Nephron progenitor cell (in vitro differentiated cells): ENCODE measurements at regions not wholly inside any gene's neighbourhood (a gene's known extent, or its start where the extent isn't known, plus 50 kb on each side); places are given as distances from the start of the nearest gene placed in this dataset.

Experiments
- DNase-seq: peaks from one replicate; pipeline ENCODE4 v3.0.0; 2021
- H3K27ac Mint-ChIP-seq: 2 replicates; pipeline ENCODE4 v1.8.0; 2021; ENCODE audit warnings: mild to moderate bottlenecking, moderate library complexity, mixed read lengths
- H3K27me3 Mint-ChIP-seq: 2 replicates; pipeline ENCODE4 v1.8.0; 2021; ENCODE audit warnings: mild to moderate bottlenecking, low read depth, mixed read lengths; ENCODE audit not compliant: poor library complexity
- H3K36me3 Mint-ChIP-seq: 2 replicates; pipeline ENCODE4 v1.8.0; 2021; ENCODE audit warnings: low read depth, mixed read lengths
- H3K4me1 Mint-ChIP-seq: 2 replicates; pipeline ENCODE4 v1.8.0; 2021; ENCODE audit warnings: mixed read lengths
- H3K4me3 Mint-ChIP-seq: 2 replicates; pipeline ENCODE4 v1.8.0; 2021; ENCODE audit warnings: mild to moderate bottlenecking, moderate library complexity, mixed read lengths
- H3K9me3 Mint-ChIP-seq: 2 replicates; pipeline ENCODE4 v1.8.0; 2021; ENCODE audit warnings: mild to moderate bottlenecking, moderate library complexity, mixed read lengths
- TF ChIP-seq, protein P1 (sequence below): fragments of 200-600 bp; sonication (generic); IDR thresholded peaks from 2 replicates; pipeline ENCODE4 v1.5.0; 2021; ENCODE audit warnings: antibody characterized with exemption

DNA sequence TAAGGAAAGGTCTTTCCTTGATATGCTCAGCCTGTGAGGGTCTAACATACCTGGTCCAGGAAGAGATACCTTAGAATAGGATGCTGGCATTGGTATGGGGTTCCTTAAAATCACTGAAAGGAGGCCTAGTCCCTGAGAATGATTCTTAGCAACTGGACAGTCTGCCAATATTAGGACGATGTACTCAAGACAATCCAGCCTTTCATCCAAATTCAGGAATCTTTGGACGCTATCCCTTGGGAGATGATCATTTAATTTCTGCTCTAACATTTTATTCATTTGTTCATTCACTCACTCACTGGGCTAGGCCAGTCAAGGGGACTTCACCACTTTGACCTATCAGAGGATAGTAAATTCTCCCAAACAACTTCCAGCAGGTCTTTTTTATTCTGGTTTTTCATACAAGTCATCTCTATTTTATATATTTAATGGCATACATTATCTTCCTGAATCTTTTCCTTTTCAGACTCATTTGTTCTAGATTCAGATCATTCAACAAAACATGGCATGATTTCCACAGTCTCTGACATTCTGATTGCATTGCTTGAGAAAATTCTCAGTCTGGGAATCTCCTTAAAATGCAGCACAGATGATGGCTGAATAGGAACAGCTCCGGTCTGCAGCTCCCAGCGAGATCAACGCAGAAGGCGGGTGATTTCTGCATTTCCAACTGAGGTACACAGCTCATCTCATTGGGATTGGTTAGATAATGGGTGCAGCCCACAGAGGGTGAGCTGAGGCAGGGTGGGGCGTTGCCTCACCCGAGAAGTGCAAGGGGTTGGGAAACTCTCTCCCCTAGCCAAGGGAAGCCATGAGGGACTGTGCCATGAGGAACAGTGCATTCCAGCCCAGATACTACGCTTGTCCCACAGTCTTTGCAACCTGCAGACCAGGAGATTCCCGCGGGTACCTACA is 118.0 kb upstream of the PRICKLE1 start:
- Mint-ChIP-seq H3K27ac (no peak overlapping the region), H3K27me3 (peaks cover 3% of the 10 kb centered on the region), H3K4me1 (no peaks in the 10 kb centered on the region), H3K4me3 (no peak overlapping the region), H3K9me3 (peaks cover 35% of the 10 kb centered on the region), H3K36me3 (peaks cover 27% of the 10 kb centered on the region)
- DNase-seq: no peak
- TF ChIP-seq, protein P1, sequence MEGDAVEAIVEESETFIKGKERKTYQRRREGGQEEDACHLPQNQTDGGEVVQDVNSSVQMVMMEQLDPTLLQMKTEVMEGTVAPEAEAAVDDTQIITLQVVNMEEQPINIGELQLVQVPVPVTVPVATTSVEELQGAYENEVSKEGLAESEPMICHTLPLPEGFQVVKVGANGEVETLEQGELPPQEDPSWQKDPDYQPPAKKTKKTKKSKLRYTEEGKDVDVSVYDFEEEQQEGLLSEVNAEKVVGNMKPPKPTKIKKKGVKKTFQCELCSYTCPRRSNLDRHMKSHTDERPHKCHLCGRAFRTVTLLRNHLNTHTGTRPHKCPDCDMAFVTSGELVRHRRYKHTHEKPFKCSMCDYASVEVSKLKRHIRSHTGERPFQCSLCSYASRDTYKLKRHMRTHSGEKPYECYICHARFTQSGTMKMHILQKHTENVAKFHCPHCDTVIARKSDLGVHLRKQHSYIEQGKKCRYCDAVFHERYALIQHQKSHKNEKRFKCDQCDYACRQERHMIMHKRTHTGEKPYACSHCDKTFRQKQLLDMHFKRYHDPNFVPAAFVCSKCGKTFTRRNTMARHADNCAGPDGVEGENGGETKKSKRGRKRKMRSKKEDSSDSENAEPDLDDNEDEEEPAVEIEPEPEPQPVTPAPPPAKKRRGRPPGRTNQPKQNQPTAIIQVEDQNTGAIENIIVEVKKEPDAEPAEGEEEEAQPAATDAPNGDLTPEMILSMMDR: no peak

DNA sequence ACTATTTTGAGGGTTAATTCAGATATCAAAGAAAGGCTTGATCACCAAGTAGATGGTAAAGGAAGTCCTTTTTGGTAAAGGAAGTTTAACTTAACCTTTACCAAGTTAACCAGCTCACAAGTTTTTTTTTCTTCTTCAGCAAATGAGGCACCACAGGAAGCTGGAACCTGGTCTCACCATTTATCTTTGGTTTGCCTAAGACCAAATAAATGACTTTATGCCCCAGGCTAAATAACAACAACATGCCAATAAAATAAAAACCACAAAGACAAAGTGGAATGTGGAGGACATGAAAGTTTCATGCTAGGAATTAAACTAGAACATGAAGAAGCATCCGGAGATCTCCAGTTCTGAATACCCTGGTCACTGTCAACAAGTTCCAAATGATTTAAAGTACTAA is 116.8 kb upstream of the PRICKLE1 start:
- Mint-ChIP-seq H3K36me3 (peaks cover 18% of the 10 kb centered on the region), H3K4me1 (no peaks in the 10 kb centered on the region), H3K4me3 (no peak overlapping the region), H3K9me3 (peaks cover 23% of the 10 kb centered on the region), H3K27me3 (peaks cover 3% of the 10 kb centered on the region), H3K27ac (no peak overlapping the region)
- DNase-seq: no peak
- TF ChIP-seq, protein P1: no peak

DNA sequence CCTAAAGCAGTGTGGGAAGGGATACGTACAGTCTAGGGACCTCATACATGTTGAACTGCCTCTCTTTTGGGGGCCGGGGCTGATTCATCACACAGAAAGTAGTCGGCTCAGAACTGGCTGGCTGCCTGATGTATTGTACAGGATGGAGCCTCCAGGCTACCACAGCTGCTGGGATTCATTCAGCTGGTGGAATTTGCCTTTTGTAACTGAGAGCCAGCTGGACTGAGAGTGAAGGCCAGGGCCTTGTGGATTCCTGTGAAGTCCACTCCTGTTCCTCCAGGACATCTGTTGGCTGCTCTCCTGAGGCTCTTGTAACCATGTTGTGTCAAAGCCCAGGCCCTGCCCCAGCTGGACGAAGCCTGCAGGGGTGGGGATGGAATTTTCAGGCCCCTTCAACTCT is 116.3 kb upstream of the PRICKLE1 start:
- DNase-seq: no peak
- peaks cover 14% of the 10 kb centered on the region for H3K36me3 Mint-ChIP-seq
- peaks cover 2% of the 10 kb centered on the region for H3K27me3 Mint-ChIP-seq
- H3K27ac Mint-ChIP-seq: no peak overlapping the region
- H3K9me3 Mint-ChIP-seq: peaks cover 18% of the 10 kb centered on the region
- TF ChIP-seq, protein P1: no peak
- no peaks in the 10 kb centered on the region for H3K4me1 Mint-ChIP-seq
- H3K4me3 Mint-ChIP-seq: no peak overlapping the region

DNA sequence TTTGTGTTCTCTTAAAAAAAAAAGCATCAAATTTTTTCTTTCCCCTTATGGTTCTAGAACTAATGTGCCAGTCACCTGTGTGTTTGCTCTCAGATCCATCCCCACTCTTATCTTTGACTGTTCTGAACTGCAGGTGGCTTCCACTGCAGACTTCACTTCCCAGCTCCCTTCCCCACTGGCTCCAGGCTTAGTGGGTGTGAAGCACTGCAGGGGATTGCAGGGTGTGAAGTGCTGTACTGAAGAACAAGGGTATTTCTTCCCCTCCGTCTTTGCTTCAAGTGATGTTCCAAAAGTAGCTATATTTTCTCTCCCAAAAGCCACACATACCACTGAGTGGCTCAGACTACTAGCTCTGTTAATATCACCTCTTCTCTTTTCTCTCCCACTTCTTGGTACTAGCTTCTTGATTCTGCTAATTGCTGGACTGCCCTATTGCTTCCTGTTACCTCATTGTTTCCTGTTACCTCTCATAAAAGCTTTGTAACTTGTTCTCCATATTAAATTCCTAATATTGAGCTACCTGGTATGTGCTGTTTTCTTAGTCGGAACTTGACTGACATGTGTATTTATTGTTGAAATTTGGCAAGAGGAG is 115.4 kb upstream of the PRICKLE1 start:
- peaks cover 6% of the 10 kb centered on the region for H3K36me3 Mint-ChIP-seq
- DNase-seq: no peak
- peaks cover 11% of the 10 kb centered on the region for H3K9me3 Mint-ChIP-seq
- no peaks in the 10 kb centered on the region for H3K27me3 Mint-ChIP-seq
- TF ChIP-seq, protein P1: no peak
- H3K27ac Mint-ChIP-seq: no peak overlapping the region
- H3K4me3 Mint-ChIP-seq: no peak overlapping the region
- H3K4me1 Mint-ChIP-seq: no peaks in the 10 kb centered on the region

DNA sequence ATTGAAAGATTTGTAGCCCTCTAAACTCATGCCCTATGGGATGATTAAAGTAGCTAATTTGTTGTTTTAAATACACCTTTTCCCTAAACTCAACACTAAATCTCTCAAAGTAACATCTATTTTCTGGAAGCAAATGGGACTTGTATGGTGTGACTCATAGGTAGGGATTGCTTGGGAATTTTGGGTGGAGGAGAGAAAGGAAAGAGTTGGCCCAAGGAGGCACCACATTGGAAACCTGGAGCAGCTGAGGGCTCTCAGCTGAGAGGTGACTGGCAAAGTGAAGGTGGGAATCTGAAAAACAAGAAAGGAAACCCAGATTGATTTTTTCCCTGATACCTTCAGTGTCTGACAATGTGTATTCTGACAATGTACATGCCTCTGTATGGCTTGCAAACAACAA is 114.8 kb upstream of the PRICKLE1 start:
- H3K9me3 Mint-ChIP-seq: peaks cover 5% of the 10 kb centered on the region
- no peaks in the 10 kb centered on the region for H3K4me1 Mint-ChIP-seq
- no peak overlapping the region for H3K4me3 Mint-ChIP-seq

More for the DNA sequence above, 114.8 kb upstream of the PRICKLE1 start:
- Mint-ChIP-seq H3K27me3 (no peaks in the 10 kb centered on the region), H3K27ac (no peak overlapping the region), H3K36me3 (peaks cover 2% of the 10 kb centered on the region)
- TF ChIP-seq, protein P1: no peak
- DNase-seq: no peak
